MCF 10A (cell line): ENCODE measurements at regions not wholly inside any gene's neighbourhood (a gene's known extent, or its start where the extent isn't known, plus 50 kb on each side); places are given as distances from the start of the nearest gene placed in this dataset.

Source experiments
- BruUV-seq: library from RNA; stranded (reverse); fragments of 400-500 nt; replicated peaks from 2 replicates; lab custom pipeline; 2021; lab: Mats Ljungman, UMichigan
- CTCF ChIA-PET: fragments of 300-600 bp; sonication (Branson Sonifier 250); formaldehyde crosslinking; extraction: SDS; loops from one replicate; lab custom pipeline; 2021; ENCODE audit warnings: antibody characterized with exemption, inconsistent platforms; lab: Yijun Ruan, JAX
- POLR2A ChIA-PET: fragments of 300-600, 350-650 bp; sonication (Branson Sonifier 250); formaldehyde crosslinking; extraction: SDS; loops from one replicate; lab custom pipeline; 2020; ENCODE audit warnings: antibody characterized with exemption, inconsistent platforms; lab: Yijun Ruan, JAX
- DNase-seq: peaks from one replicate; pipeline ENCODE4 v3.0.0-alpha.2; 2018; ENCODE audit not compliant: unreplicated experiment
- H3K27ac Mint-ChIP-seq: one replicate; pipeline ENCODE4 v1.8.0; 2022; ENCODE audit warnings: mild to moderate bottlenecking, low read depth, mixed read lengths; ENCODE audit not compliant: unreplicated experiment
- H3K27me3 Mint-ChIP-seq: one replicate; pipeline ENCODE4 v1.8.0; 2022; ENCODE audit warnings: mixed read lengths; ENCODE audit not compliant: insufficient read depth, unreplicated experiment
- H3K36me3 Mint-ChIP-seq: one replicate; pipeline ENCODE4 v1.8.0; 2022; ENCODE audit warnings: mild to moderate bottlenecking, moderate library complexity, mixed read lengths; ENCODE audit not compliant: insufficient read depth, unreplicated experiment
- H3K4me1 Mint-ChIP-seq: one replicate; pipeline ENCODE4 v1.8.0; 2022; ENCODE audit warnings: mixed read lengths; ENCODE audit not compliant: insufficient read depth, unreplicated experiment
- H3K4me3 Mint-ChIP-seq: one replicate; pipeline ENCODE4 v1.8.0; 2022; ENCODE audit warnings: mild to moderate bottlenecking, moderate library complexity, mixed read lengths; ENCODE audit not compliant: unreplicated experiment
- H3K9me3 Mint-ChIP-seq: one replicate; pipeline ENCODE4 v1.8.0; 2022; ENCODE audit warnings: mixed read lengths; ENCODE audit not compliant: unreplicated experiment
- CTCF ChIP-seq: fragments of 200-600 bp; IDR thresholded peaks from one replicate; pipeline ENCODE4 v1.8.0; 2022; ENCODE audit warnings: antibody characterized with exemption, mild to moderate bottlenecking; ENCODE audit not compliant: unreplicated experiment
- intact Hi-C: fragments of 100-400 bp; cut with micrococcal nuclease; formaldehyde crosslinking; loops from 2 replicates; pipeline ENCODE4 v1.14.1; 2022

GRCh38 chr4:125515016-125515415 is 200.3 kb downstream of the FAT4 start:
- ChIA-PET POLR2A (no interaction called here), CTCF (no interaction called here)
- intact Hi-C loops = no loop called here
- no peak overlapping the region for H3K27ac Mint-ChIP-seq
- H3K36me3 Mint-ChIP-seq = peaks cover 5% of the 10 kb centered on the region
- BruUV-seq = no TSS peak
- peaks cover 6% of the 10 kb centered on the region for H3K9me3 Mint-ChIP-seq
- H3K4me3 Mint-ChIP-seq = no peak overlapping the region
- no peak for TF ChIP-seq CTCF
- no peak for DNase-seq
- H3K27me3 Mint-ChIP-seq = no peaks in the 10 kb centered on the region
- H3K4me1 Mint-ChIP-seq = no peaks in the 10 kb centered on the region

- peaks cover 9% of the 10 kb centered on the region for H3K4me1 Mint-ChIP-seq
- DNase-seq = no peak
- POLR2A ChIA-PET = no interaction called here
- no peak overlapping the region for H3K27ac Mint-ChIP-seq
- H3K36me3 Mint-ChIP-seq = no peaks in the 10 kb centered on the region
- TF ChIP-seq CTCF = no peak
- intact Hi-C loops = no loop called here
- H3K27me3 Mint-ChIP-seq = no peaks in the 10 kb centered on the region
- H3K9me3 Mint-ChIP-seq = peaks cover 6% of the 10 kb centered on the region
- BruUV-seq = no TSS peak
- CTCF ChIA-PET = no interaction called here
- no peak overlapping the region for H3K4me3 Mint-ChIP-seq
Measured at GRCh38 chr4:125517831-125518230, 203.1 kb downstream of the FAT4 start.

DNA sequence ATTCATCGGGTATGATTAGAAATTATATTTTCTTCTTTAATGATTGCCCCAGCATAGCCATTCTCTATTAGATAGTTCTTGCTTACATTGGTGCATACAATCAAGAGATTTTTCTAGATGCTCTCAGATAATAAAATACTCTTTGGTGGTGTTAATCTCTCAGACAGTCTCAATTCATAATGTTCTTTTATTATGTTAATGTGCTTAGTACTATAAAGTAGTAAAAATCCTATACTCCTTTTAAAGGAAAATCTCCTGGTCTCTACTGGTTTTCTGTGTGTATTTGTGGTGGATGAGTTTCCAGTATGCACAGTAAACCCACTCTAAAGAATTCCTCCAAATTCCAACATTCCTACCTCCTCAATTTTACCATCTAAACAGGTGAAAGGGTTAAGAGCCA is 203.5 kb downstream of the FAT4 start:
- intact Hi-C loops = no loop called here
- no peak overlapping the region for H3K4me3 Mint-ChIP-seq
- no peak for TF ChIP-seq CTCF
- H3K27me3 Mint-ChIP-seq = no peaks in the 10 kb centered on the region
- DNase-seq = no peak
- ChIA-PET POLR2A (no interaction called here), CTCF (no interaction called here)
- H3K36me3 Mint-ChIP-seq = no peaks in the 10 kb centered on the region
- H3K9me3 Mint-ChIP-seq = peaks cover 6% of the 10 kb centered on the region
- no TSS peak for BruUV-seq
- H3K27ac Mint-ChIP-seq = no peak overlapping the region
- H3K4me1 Mint-ChIP-seq = peaks cover 9% of the 10 kb centered on the region

DNA sequence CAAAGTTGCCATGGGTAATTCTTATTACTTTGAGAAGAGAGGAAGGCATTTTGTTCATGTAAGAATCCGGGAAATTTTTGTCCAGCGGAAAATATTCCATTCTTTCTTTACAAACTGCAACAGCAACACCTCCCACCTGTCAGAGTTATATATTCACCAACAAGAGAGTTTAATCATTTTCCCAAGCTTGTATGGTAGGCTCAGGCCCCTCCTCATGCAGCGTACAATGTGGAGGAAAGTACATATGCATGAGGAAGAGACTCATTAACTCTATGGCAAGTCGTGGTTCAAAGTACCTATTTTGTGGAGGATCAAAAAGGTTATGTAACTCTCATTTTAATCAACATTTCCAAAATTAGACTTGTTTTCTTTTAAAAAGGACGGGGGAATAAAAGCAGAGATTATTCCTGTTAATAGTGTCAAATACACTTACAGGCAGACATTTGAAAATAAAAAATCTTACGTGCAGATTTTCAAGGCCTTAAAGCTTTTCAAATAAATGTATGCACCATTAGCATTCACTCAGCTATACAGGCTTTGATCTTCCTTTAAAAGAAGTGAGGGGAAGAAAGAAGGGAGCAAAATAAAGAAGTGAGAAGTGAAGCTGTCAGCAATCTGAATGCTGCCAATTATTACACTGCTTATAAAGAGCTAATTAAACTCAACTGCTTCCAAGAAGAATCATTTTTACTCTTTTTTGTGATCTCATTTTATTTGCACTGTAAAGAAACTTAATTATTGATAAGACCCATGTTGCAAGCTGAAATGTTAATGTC is 204.8 kb downstream of the FAT4 start:
- DNase-seq = no peak
- ChIA-PET POLR2A (no interaction called here), CTCF (interaction anchor here (0.6 kb wide), 1 partner anchor 1649 kb away, joined by 3 read pairs; no protein-coding TSS in a partner anchor)
- H3K27ac Mint-ChIP-seq = no peak overlapping the region
- H3K27me3 Mint-ChIP-seq = no peaks in the 10 kb centered on the region
- BruUV-seq = no TSS peak
- H3K9me3 Mint-ChIP-seq = peaks cover 6% of the 10 kb centered on the region
- TF ChIP-seq CTCF = no peak
- no peak overlapping the region for H3K4me3 Mint-ChIP-seq
- H3K4me1 Mint-ChIP-seq = peaks cover 9% of the 10 kb centered on the region
- no peaks in the 10 kb centered on the region for H3K36me3 Mint-ChIP-seq
- intact Hi-C loops = no loop called here
